Kidney (tissue), 13 donors: ENCODE measurements at regions not wholly inside any gene's neighbourhood (a gene's known extent, or its start where the extent isn't known, plus 50 kb on each side); places are given as distances from the start of the nearest gene placed in this dataset.

Source experiments
- DNase-seq, 5 donors: peaks; one replicate each; pipeline ENCODE4 v3.0.0-alpha.2; 2013 to 2020
- FAIRE-seq: peaks from 2 replicates; lab custom pipeline; 2012; peaks lifted over from hg19 to GRCh38; lab: Jason Lieb, UNC
- H3K27ac ChIP-seq, 2 donors: one replicate each; pipeline ENCODE4 v1.7.0; 2013; ENCODE audit warnings: low read depth in 2 of 2, low read length in 2 of 2, inconsistent platforms in 1 of 2
- H3K27me3 ChIP-seq: one replicate; pipeline ENCODE4 v1.7.1; 2013; ENCODE audit warnings: low read length, inconsistent platforms; ENCODE audit not compliant: control insufficient read depth, insufficient read depth
- H3K36me3 ChIP-seq, 3 donors: one replicate each; pipeline versions ENCODE4 v1.7.0 to v1.7.1; 2013; ENCODE audit warnings: low read length in 3 of 3, control low read depth in 1 of 3, inconsistent platforms in 1 of 3; ENCODE audit not compliant: insufficient read depth in 3 of 3, control insufficient read depth in 2 of 3
- H3K4me1 ChIP-seq, 3 donors: one replicate each; pipeline versions ENCODE4 v1.7.0 to v1.7.1; 2013; ENCODE audit warnings: low read length in 3 of 3, inconsistent platforms in 1 of 3, low read depth in 1 of 3; ENCODE audit not compliant: control insufficient read depth in 2 of 3, insufficient read depth in 2 of 3
- H3K4me3 ChIP-seq, 3 donors: one replicate each; pipeline versions ENCODE4 v1.7.0 to v1.8.1; 2013; ENCODE audit warnings: low read length in 3 of 3, control low read depth in 1 of 3, inconsistent platforms in 1 of 3
- H3K9ac ChIP-seq, 3 donors: one replicate each; pipeline versions ENCODE4 v1.7.0 to v1.7.1; 2013; ENCODE audit warnings: low read length in 3 of 3, control low read depth in 1 of 3, inconsistent platforms in 1 of 3
- H3K9me3 ChIP-seq, 3 donors: one replicate each; pipeline versions ENCODE4 v1.7.0 to v1.7.1; 2013; ENCODE audit warnings: low read length in 3 of 3, control low read depth in 1 of 3, inconsistent platforms in 1 of 3; ENCODE audit not compliant: control insufficient read depth in 2 of 3, insufficient read depth in 1 of 3
- CTCF ChIP-seq: IDR thresholded peaks from 3 replicates; pipeline ENCODE4 v1.5.1; 2012; ENCODE audit warnings: mild to moderate bottlenecking, moderate library complexity, borderline replicate concordance; ENCODE audit not compliant: insufficient read depth; ENCODE audit errors: extremely low read depth
- intact Hi-C: fragments of 100-400 bp; cut with DNase I; formaldehyde crosslinking; loops from one replicate; pipeline ENCODE4 v1.11.1; 2022
- donor health status: control.
- donor health status: control.
- donor health status: control.
- donor health status: control.
- donor health status: control.
- donor health status: DM: yes; HTN: yes; CAD: no.
- donor health status: Normal renal cell carcinoma (clear cell type).

- intact Hi-C loops, result no loop called here
- no peak for FAIRE-seq
- no peak for DNase-seq
These were observed 819.1 kb upstream of the EPHA5 start for GRCh38 chr4:66489370-66489769.

GRCh38 chr4:66486068-66486467 is 815.8 kb upstream of the EPHA5 start:
- Histone ChIP-seq H3K27ac (no peak overlapping the region), H3K4me1 (no peaks in the 10 kb centered on the region), H3K27me3 (no peaks in the 10 kb centered on the region), H3K36me3 (no peaks in the 10 kb centered on the region), H3K4me3 (no peak overlapping the region), H3K9me3 (no peaks in the 10 kb centered on the region), H3K9ac (no peak overlapping the region)
- no peak for FAIRE-seq
- intact Hi-C loops, result no loop called here
- TF ChIP-seq CTCF, result no peak
- no peak for DNase-seq

More at GRCh38 chr4:66489370-66489769, 819.1 kb upstream of the EPHA5 start:
- no peaks in the 10 kb centered on the region for H3K36me3 ChIP-seq
- H3K27me3 ChIP-seq, result no peaks in the 10 kb centered on the region
- H3K27ac ChIP-seq, result no peak overlapping the region
- no peak for TF ChIP-seq CTCF
- H3K9me3 ChIP-seq, result no peaks in the 10 kb centered on the region
- no peak overlapping the region for H3K9ac ChIP-seq
- no peak overlapping the region for H3K4me3 ChIP-seq
- H3K4me1 ChIP-seq, result no peaks in the 10 kb centered on the region

- DNase-seq (no peak), FAIRE-seq (no peak)
- no peaks in the 10 kb centered on the region for H3K9me3 ChIP-seq
- no peaks in the 10 kb centered on the region for H3K36me3 ChIP-seq
- no peak overlapping the region for H3K4me3 ChIP-seq
- intact Hi-C loops, result no loop called here
- no peaks in the 10 kb centered on the region for H3K27me3 ChIP-seq
- TF ChIP-seq CTCF, result no peak
- H3K4me1 ChIP-seq, result no peaks in the 10 kb centered on the region
- H3K9ac ChIP-seq, result no peak overlapping the region
- no peak overlapping the region for H3K27ac ChIP-seq
These were observed 811.9 kb upstream of the EPHA5 start for GRCh38 chr4:66482186-66482585.

- no peak for FAIRE-seq
- no peak overlapping the region for H3K9ac ChIP-seq
- no peak overlapping the region for H3K4me3 ChIP-seq
- H3K27ac ChIP-seq, result no peak overlapping the region
- intact Hi-C loops, result no loop called here
- no peaks in the 10 kb centered on the region for H3K36me3 ChIP-seq
- no peaks in the 10 kb centered on the region for H3K4me1 ChIP-seq
- no peaks in the 10 kb centered on the region for H3K9me3 ChIP-seq
- no peak for TF ChIP-seq CTCF
- H3K27me3 ChIP-seq, result no peaks in the 10 kb centered on the region
- DNase-seq, result no peak
These were observed 805.3 kb upstream of the EPHA5 start for GRCh38 chr4:66475596-66475995.
